GM18868 (cell line): ENCODE measurements at regions not wholly inside any gene's neighbourhood (a gene's known extent, or its start where the extent isn't known, plus 50 kb on each side); places are given as distances from the start of the nearest gene placed in this dataset.

ENCODE experiments used
- ATAC-seq: cut with Tn5 transposase; IDR thresholded peaks from one replicate; pipeline ENCODE4 v1.9.1; 2021; ENCODE audit warnings: mild to moderate bottlenecking, moderate library complexity; ENCODE audit not compliant: unreplicated experiment

DNA sequence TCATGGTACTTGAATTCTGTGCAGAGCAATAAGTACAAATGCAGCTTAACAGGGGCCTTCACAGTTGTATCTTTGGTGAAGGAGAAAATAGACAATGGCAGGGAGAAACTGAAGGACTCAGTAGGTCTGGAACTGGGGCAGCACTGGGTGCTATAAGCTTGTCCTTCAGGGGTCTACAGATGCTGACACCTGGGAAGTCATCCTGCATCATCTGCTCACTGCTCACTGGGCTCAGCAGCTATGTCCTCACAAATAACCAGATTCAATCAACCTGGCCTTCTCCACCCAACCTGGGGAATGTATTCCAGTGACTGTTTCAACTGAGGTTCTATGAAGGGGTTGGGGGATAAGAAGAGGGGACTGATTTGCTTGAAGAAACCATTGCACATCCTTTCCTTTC, 117.0 kb downstream of the ZNF280B start:
- no peak for ATAC-seq

DNA sequence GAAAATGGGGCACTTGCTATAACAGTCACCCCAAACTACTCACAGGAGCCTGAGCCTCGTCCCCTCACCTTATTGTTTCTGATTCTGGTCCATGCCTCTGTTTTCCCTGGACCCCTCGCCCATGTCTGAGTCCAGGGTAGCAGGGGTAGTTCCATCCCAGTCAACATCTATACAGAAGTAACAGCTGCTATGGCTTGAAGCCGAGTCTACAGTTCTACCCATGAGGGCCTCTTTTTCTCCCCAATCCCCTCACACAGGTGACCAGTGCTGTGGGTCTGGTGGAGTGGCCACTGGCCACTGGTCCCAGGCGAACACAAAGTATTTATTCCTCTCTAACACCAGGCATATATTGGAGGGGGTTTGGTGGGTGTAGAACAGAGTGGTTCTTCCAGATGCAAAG, 116.4 kb downstream of the ZNF280B start:
- no peak for ATAC-seq

DNA sequence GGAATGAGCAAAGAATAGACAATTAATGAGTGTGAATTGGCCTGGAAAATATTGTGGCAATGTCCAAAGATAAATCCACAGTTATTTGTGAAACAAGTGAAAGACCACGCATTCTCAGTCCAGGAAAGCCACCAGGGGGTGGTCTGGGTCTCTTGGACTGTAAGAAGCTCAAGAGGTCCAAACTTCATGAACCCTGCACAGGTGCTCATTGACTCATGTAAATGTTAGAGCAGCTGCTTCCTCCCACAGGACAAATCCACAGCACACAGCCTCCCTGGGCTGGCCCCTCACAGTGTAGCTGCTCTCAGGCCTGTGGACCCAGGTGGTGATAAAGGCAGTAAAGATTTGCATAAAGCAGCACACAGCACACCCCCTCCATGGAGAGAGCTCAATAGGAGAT, 114.0 kb downstream of the ZNF280B start:
- no peak for ATAC-seq

GRCh38 chr22:22395245-22395644, 113.3 kb downstream of the ZNF280B start:
- ATAC-seq = peak; percentile 48

GRCh38 chr22:22396741-22397291, 111.7 kb downstream of the ZNF280B start:
- no peak for ATAC-seq

DNA sequence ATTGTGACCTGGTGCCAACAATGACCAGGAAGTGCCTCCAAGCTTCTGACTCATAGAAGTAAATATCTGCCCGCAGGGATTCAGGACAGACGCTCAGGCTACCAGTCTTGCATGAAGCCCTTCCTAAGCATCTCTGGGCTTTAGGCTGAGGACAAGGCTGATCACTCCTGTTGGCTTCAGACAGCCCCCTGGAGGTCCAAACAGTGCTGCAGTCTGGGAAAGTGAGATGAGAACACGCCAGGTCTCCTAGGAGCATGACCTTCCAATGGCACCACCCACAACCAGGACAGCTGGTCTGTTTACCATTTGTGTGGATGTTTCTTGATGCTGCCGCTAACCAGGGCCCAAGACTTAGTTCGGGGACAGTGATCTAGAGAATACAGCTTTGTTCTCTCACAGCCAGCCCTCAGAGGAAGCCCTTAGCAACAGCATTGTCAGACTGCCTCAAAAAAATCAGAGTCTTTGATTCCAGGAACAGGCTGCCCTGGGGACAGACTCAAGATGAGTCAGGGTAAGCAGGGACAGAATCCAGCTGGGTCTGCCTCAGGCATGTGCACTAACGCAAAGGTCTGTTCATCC, 111.2 kb downstream of the ZNF280B start:
- no peak for ATAC-seq

- no peak for ATAC-seq
Measured at GRCh38 chr22:22397875-22398524, 110.5 kb downstream of the ZNF280B start.

DNA sequence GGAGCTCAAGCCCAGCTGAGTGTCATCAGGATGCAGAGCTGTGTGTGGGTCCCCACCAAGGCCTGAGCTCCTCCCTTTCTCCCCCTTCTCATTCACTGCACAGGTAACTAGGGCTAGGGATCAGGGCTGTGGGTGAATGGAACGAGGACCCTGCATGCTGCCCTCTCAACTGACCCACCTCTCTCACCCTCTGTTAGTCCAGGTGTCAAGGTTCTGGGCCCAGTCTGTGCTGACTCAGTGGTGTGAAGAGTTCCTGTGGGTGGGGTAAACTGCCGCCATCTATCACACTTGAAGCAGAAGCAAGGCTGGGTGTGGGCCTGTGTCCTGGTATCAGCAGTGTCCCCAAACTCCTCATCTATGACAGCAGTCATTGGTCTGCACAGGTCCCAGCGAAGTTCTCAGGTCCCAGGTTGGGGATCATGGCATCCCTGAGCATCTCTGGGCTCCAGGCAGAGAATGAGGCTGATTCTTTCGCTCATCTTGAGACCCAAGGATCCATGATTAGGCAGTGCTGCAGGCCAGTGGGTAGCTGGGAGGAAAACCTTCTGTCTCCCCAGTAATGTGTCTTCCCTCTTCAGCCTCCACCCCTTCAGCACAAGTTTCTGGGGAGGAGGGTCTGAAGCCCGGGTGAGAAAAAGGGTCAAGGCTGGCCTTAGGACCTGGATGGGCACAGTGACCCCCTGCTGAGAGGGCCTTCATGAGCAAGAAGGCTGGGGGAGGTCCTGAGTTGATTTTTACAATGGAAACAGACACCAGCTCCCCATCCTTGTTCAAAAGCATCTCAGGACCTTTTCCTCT, 109.8 kb downstream of the ZNF280B start:
- no peak for ATAC-seq

- no peak for ATAC-seq
Measured at GRCh38 chr22:22400099-22400498, 108.4 kb downstream of the ZNF280B start.

DNA sequence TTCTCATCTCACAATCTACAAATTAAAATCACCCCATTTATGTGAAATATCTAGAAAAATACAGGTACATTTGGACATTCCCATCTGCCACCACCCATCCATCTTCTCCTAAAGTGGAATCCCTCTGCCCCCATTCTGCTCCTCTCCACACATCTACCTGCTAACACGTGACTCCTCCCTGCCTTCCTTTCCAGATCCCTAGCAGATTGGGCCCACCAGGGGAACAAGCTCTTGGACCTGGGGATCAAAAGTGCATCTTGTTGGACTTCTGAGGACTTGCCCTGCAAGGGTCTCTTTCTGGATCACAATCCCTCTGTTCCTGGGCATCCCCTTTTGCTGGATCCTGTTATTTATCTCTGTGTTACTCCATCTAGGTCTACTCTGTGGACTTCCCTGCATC, 107.6 kb downstream of the ZNF280B start:
- ATAC-seq = no peak

GRCh38 chr22:22401381-22401780, 107.2 kb downstream of the ZNF280B start:
- no peak for ATAC-seq

DNA sequence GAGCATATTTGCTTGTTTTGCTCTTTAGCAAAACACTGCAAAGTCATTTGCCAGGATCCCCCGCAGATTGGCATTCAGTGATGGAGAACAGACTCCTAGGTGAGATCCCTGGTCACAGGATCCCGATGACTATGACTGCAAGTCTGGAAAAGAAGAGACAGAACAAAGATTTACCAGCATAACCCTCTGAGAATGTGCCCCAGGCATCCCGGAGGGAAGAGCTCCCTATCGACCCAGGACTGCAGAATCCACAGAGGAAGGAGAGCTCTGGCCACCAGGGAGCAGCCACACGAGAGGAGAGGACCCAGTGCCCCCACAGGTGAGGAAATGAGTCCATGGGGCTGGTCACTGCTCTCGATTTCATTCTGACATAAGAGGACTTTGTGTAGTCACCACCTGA, 105.2 kb downstream of the ZNF280B start:
- no peak for ATAC-seq

GRCh38 chr22:22403771-22404170, 104.8 kb downstream of the ZNF280B start:
- ATAC-seq = no peak

DNA sequence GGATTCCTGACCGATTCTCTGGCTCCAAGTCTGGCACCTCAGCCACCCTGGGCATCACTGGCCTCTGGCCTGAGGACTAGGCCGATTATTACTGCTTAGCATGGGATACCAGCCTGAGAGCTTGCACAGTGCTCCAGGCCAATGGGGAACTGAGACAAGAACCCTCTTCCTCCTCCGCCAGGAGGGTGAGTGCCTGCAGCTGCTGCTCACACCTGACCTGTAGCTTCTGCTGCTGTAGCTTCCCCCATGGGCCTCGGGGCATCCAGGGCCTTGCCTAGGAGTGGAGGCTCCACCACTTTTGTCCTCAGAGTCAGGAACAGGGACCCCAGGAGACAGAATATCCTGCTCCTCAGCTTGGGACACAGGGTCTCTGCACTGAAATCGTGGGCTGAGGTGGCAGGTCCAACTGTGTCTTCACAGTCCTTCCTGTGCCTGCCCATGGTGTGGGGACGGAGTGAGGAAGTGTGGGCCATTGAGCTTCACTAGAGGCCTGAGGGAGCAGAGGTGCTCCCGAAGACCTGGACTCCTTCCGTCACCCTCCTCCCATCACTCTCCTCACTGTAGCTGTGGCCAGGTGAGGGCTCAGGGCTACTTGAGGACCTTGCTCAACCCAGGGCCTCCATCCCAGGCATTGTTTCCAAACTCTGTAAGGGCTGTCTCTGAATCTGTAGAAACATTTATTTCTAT, 103.8 kb downstream of the ZNF280B start:
- no peak for ATAC-seq

DNA sequence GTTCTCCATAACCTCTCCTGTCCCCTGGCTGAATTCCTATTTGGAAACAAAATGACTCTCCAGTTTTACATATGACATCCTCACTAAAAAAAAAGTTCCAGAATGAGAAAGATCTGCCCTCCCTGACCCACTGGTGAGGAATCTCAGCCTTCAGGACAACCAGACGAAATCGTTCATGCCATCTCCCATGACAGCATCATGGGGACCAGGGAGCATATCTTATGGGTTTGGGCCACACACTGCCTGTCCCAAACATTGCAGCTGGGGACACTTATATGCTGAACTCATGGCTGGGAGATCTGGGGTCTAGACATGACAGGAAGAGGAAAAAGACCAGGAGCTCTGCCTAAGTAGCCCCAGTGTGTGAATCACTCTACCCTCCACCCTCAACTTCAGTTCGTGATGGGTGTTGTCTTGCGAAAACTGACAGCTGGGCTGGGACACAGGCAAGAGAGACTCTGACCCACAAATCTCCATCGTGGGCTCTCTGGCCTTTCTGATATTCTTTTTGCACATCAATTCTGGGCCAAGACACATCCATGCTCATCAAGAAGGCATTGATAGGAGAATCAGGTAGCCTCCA, 102.0 kb downstream of the ZNF280B start:
- ATAC-seq = no peak

- ATAC-seq = no peak
Measured at GRCh38 chr22:22407061-22407460, 101.5 kb downstream of the ZNF280B start.

- no peak for ATAC-seq
Measured at GRCh38 chr22:22408269-22408668, 100.3 kb downstream of the ZNF280B start.

DNA sequence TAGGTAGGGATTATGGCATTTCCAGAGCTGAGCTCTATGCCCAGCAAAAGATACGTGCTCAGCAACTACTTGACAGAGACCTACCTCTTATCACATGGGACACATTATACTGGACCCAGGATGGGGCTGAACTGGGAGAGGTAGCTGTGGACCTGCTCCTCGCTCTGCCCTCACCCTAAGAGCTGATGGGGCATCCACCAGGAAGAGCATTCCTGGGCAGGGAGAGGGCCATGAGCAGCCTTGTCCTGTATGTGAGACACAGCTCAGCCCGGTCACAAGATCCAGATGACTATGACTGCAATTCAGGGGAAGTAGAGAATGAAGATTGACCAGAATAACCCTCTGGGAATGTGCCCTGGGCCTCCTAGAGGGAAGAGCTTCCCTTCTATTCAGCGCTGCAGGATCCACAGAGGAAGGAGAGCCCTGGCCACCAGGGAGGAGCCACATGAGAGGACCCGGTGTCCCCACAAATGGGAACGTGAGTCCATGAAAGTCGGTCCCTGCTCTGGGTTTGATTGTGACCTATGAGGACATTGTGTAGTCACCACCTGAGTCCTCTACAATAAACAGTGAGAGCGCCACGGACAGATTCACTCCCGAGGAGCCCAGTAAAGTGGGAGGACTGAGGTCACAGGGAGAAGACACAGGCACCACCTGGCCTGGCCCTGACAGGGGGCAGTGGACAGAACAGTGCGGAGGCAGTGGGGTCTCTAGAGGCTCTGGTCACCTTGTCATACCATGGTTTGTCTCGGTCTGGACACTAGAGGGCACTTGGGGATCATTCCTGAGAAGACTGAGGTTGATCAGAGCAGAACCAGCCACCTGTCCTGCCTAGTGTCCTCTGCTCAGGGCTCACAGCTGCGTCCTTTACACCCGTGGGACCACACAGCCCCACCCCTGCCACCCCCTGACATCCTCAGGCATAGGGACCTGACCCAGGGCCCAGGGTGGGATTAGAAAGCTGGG, 99.5 kb downstream of the ZNF280B start:
- ATAC-seq = no peak

DNA sequence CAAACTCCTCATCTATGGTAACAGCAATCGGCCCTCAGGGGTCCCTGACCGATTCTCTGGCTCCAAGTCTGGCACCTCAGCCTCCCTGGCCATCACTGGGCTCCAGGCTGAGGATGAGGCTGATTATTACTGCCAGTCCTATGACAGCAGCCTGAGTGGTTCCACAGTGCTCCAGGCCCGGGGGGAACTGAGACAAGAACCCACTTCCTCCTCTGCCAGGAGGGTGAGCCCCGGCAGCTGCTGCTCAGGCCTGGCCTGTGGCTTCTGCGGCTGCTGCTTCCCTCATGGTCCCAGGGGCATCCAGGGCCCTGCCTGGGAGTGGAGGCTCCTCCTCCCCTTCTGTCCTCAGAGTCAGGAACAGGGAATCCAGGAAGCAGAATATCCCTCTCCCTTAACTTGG, 98.4 kb downstream of the ZNF280B start:
- ATAC-seq = peak; percentile 56

DNA sequence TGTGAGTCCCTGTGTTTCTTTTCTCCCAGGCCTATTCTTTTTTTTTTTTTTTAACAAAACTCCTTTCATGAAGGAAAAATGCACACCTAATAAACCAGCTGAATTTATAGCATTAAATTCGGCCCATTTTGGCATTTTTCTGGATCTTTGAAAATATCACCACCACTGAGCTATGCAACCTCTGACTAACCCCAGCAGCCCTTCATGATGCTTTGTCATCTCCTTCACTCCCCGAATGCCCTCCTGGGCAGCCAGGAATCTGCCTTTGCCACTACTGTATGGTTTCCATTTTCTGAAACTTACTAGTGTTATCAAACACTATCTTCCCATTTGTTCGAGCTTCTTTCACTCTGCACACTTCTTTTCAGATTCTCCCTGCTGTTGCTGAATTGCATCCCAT, 97.9 kb downstream of the ZNF280B start:
- ATAC-seq = no peak
